ENCODE measurements at regions not wholly inside any gene's neighbourhood (a gene's known extent, or its start where the extent isn't known, plus 50 kb on each side); places are given as distances from the start of the nearest gene placed in this dataset.

DNA sequence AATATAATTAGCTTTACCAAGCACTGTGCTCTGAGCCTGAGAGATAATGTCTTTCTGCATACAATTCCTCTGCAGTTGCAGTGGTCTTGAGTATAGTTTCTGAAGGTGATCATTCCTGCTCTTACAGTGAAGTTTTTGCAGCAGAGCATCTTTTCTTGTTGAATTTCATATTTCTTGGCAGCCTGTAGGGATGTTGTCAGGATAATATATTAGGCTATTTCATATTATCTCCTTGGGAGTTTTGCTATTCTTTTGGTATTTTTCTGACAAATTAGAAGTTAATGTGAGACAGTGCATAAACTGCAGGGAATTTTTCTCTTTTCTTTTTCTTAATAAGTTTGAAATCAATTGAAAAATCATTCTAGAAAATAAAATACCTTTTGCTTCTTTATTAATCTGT is 1502.6 kb upstream of the FLRT2 start:
- H3K4me3 ChIP-seq (ENCODE audit: low read depth, low read length): no peak overlapping the region
- POLR2A ChIA-PET: no interaction called here
- no peak for DNase-seq (ENCODE audit: low read depth, low spot score)
- TF ChIP-seq, protein P1, sequence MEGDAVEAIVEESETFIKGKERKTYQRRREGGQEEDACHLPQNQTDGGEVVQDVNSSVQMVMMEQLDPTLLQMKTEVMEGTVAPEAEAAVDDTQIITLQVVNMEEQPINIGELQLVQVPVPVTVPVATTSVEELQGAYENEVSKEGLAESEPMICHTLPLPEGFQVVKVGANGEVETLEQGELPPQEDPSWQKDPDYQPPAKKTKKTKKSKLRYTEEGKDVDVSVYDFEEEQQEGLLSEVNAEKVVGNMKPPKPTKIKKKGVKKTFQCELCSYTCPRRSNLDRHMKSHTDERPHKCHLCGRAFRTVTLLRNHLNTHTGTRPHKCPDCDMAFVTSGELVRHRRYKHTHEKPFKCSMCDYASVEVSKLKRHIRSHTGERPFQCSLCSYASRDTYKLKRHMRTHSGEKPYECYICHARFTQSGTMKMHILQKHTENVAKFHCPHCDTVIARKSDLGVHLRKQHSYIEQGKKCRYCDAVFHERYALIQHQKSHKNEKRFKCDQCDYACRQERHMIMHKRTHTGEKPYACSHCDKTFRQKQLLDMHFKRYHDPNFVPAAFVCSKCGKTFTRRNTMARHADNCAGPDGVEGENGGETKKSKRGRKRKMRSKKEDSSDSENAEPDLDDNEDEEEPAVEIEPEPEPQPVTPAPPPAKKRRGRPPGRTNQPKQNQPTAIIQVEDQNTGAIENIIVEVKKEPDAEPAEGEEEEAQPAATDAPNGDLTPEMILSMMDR (IDR thresholded peaks at IDR 0.05; ENCODE audit: low read depth, low read length): no peak
- H3K9me3 ChIP-seq (ENCODE audit: control insufficient read depth, insufficient read depth, low read length): no peaks in the 10 kb centered on the region
- no peaks in the 10 kb centered on the region for H3K27me3 ChIP-seq (ENCODE audit: control insufficient read depth, insufficient read depth, low read length)
- H3K27ac ChIP-seq (ENCODE audit: low read depth, low read length): no peak overlapping the region
- CTCF ChIA-PET: no interaction called here

DNA sequence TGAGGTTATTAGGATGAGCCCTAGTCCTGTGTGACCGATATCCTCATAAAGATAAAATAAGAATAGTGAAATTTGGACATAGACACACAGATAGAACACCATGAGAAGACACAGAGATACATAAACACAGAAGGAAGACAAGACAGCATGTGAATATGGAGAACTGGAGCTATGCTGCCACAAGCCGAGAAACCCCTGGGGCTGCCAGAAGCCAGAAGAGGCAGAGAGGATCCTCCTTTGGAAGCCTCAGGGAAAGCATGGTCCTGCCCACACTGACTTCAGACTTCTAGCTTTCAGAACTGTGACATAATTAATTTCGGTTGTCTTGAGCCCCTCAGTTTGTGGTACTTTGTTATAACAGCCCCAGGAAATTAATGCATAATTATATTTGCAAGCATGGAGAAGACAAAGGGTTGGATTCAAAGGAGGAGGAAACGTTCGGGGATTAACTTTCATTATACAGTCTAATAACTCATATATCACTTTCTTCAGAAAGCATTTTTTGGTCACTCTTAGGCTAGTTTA is 1501.8 kb upstream of the FLRT2 start:
- POLR2A ChIA-PET: no interaction called here
- no peaks in the 10 kb centered on the region for H3K9me3 ChIP-seq (ENCODE audit: control insufficient read depth, insufficient read depth, low read length)
- H3K27ac ChIP-seq (ENCODE audit: low read depth, low read length): no peak overlapping the region
- TF ChIP-seq, protein P1 (IDR thresholded peaks at IDR 0.05; ENCODE audit: low read depth, low read length): no peak
- H3K4me3 ChIP-seq (ENCODE audit: low read depth, low read length): no peak overlapping the region
- H3K27me3 ChIP-seq (ENCODE audit: control insufficient read depth, insufficient read depth, low read length): no peaks in the 10 kb centered on the region
- CTCF ChIA-PET: no interaction called here
- no peak for DNase-seq (ENCODE audit: low read depth, low spot score)

DNA sequence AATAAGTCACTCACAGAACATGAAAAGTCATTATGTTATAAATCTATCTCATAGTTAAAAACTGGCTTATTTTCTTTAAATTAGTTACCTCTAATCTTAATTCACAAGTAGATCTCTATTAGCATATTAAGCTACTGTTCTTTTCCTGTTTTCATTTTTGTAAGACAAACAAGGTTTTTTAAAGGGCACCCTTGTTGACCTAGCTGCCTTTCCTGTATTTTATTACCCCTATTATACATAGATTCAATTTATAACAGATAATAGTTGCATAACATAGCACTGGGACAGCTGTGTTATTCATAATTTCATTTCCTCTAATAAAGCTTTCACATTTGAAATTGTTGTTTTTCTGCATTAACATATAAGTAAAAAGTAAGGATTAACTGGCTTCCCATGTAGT is 1500.7 kb upstream of the FLRT2 start:
- ChIA-PET CTCF (no interaction called here), POLR2A (no interaction called here)
- H3K27ac ChIP-seq (ENCODE audit: low read depth, low read length): no peak overlapping the region
- H3K27me3 ChIP-seq (ENCODE audit: control insufficient read depth, insufficient read depth, low read length): no peaks in the 10 kb centered on the region
- H3K4me3 ChIP-seq (ENCODE audit: low read depth, low read length): no peak overlapping the region
- no peak for DNase-seq (ENCODE audit: low read depth, low spot score)
- TF ChIP-seq, protein P1 (IDR thresholded peaks at IDR 0.05; ENCODE audit: low read depth, low read length): no peak
- H3K9me3 ChIP-seq (ENCODE audit: control insufficient read depth, insufficient read depth, low read length): no peaks in the 10 kb centered on the region

DNA sequence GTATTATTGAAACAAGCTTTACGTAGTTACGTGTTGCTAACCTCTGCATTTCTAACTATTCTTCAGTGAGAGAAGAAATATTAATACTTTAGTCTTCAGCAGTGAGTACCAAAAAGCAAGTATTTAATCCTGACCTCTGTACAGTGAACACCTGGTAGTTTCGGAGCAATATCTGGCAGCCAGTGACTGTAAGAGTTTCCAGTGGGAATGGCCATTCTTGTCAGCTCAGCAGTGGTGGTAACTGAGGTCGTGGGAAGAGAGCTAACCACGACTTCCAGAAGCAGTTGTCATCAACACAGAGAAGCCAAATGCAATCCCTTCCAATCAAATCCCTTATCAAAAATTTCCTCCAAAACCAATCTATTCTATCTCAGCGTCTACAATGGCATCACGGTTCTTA is 1500.2 kb upstream of the FLRT2 start:
- TF ChIP-seq, protein P1 (IDR thresholded peaks at IDR 0.05; ENCODE audit: low read depth, low read length): no peak
- no peak for DNase-seq (ENCODE audit: low read depth, low spot score)
- Histone ChIP-seq H3K4me3 (ENCODE audit: low read depth, low read length) (no peak overlapping the region), H3K27ac (ENCODE audit: low read depth, low read length) (no peak overlapping the region), H3K27me3 (ENCODE audit: control insufficient read depth, insufficient read depth, low read length) (no peaks in the 10 kb centered on the region), H3K9me3 (ENCODE audit: control insufficient read depth, insufficient read depth, low read length) (no peaks in the 10 kb centered on the region)
- ChIA-PET POLR2A (no interaction called here), CTCF (no interaction called here)

DNA sequence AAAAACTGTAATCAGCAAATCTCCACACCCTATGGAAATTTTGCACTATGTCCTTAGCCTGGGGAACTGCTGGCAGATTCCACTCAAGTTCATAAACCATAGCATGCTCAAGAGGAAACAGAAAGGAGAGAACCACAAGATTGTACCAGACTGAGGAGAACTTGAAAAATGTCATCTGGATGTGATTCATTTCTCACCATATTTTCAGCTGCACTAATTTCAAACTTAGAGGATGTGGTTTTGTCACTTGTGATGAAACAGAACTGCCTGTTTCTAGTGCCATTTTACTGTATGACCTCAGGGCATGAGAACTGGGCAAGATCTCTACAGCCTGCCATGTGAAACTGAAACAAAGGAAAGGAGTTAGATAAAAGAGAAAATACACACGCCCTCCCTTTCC is 1493.1 kb upstream of the FLRT2 start:
- ChIA-PET POLR2A (no interaction called here), CTCF (no interaction called here)
- Histone ChIP-seq H3K27ac (ENCODE audit: low read depth, low read length) (no peak overlapping the region), H3K27me3 (ENCODE audit: control insufficient read depth, insufficient read depth, low read length) (no peaks in the 10 kb centered on the region), H3K9me3 (ENCODE audit: control insufficient read depth, insufficient read depth, low read length) (no peaks in the 10 kb centered on the region), H3K4me3 (ENCODE audit: low read depth, low read length) (no peak overlapping the region)
- TF ChIP-seq, protein P1 (IDR thresholded peaks at IDR 0.05; ENCODE audit: low read depth, low read length): no peak
- DNase-seq (ENCODE audit: low read depth, low spot score): no peak
